ENCODE measurements at regions not wholly inside any gene's neighbourhood (a gene's known extent, or its start where the extent isn't known, plus 50 kb on each side); places are given as distances from the start of the nearest gene placed in this dataset.

DNA sequence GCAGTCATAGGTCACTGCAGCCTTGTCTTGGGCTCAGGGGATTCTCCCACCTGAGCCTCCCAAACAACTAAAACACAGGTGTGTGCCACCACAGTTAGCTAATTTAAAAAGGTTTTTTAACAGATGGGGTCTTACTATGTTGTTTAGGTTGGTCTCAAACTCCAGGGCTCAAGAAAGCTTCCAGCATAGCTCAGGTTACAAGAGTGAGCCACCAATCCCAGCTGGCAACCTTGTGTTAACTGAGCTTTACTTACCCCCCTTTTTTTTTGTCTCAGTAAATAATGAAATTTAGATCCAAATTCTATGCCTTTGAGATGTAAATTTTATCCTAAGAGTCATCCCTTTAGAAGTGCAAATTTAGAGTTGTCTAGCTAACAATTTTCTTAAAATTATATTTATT, 103.9 kb upstream of the OLFM3 start:
- H3K79me2 ChIP-seq (ENCODE audit: insufficient read depth, low read depth, low read length): no peaks in the 10 kb centered on the region
- no peaks in the 10 kb centered on the region for H3K9me2 ChIP-seq (ENCODE audit: insufficient read depth, low read length)
- no TSS peak for BruUV-seq (replicated peaks)
- no peaks in the 10 kb centered on the region for H3K9me3 ChIP-seq (ENCODE audit: low read length)
- intact Hi-C loops (cut with micrococcal nuclease; ENCODE audit: unreplicated experiment): no loop called here
- ChIA-PET POLR2A (interaction anchor here (0.6 kb wide), 1 partner anchor 12 kb away, joined by 10 read pairs; no protein-coding TSS in a partner anchor), CTCF (ENCODE audit: unreplicated experiment) (no interaction called here)
- H3K27ac ChIP-seq (ENCODE audit: low read depth, low read length, poor library complexity, severe bottlenecking): no peak overlapping the region
- no peak overlapping the region for H3K4me2 ChIP-seq (ENCODE audit: low read length)
- no peak overlapping the region for H3K4me3 ChIP-seq (ENCODE audit: low read depth, low read length, poor library complexity, severe bottlenecking)
- no peaks in the 10 kb centered on the region for H3K4me1 ChIP-seq (ENCODE audit: insufficient read depth, low read length, poor library complexity, severe bottlenecking)
- H2AFZ ChIP-seq (ENCODE audit: low read length): no peak overlapping the region
- no peaks in the 10 kb centered on the region for H4K20me1 ChIP-seq (ENCODE audit: insufficient read depth, low read length)
- DNase-seq (ENCODE audit: low spot score): no peak
- H3K36me3 ChIP-seq (ENCODE audit: insufficient read depth, low read length): no peaks in the 10 kb centered on the region
- TF ChIP-seq, protein P1, sequence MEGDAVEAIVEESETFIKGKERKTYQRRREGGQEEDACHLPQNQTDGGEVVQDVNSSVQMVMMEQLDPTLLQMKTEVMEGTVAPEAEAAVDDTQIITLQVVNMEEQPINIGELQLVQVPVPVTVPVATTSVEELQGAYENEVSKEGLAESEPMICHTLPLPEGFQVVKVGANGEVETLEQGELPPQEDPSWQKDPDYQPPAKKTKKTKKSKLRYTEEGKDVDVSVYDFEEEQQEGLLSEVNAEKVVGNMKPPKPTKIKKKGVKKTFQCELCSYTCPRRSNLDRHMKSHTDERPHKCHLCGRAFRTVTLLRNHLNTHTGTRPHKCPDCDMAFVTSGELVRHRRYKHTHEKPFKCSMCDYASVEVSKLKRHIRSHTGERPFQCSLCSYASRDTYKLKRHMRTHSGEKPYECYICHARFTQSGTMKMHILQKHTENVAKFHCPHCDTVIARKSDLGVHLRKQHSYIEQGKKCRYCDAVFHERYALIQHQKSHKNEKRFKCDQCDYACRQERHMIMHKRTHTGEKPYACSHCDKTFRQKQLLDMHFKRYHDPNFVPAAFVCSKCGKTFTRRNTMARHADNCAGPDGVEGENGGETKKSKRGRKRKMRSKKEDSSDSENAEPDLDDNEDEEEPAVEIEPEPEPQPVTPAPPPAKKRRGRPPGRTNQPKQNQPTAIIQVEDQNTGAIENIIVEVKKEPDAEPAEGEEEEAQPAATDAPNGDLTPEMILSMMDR (conservative IDR thresholded peaks at IDR 0.05; ENCODE audit: low read length): no peak
- TF ChIP-seq EZH2phosphoT487 (IDR thresholded peaks at IDR 0.05; ENCODE audit: borderline replicate concordance, low read depth, low read length): no peak

DNA sequence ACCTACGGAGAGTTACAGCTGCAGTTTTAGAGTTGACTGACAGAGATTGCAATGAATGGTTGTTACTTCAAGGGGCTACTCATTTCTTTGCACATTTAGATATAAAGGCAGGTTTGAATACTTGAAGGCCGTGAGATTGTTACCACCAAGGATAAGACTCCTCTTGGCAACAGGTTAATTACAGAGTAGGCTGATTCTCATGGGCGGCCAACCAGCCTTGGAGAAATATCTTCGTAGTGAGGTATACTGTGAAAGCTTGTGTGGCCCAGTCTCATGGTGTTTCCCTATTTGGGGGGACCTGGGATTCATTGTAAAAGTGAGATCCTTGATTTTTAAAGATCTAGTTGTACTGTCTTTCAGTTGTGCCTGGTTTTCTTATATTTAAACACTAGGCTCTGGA, 103.2 kb upstream of the OLFM3 start:
- no peak for TF ChIP-seq EZH2phosphoT487 (IDR thresholded peaks at IDR 0.05; ENCODE audit: borderline replicate concordance, low read depth, low read length)
- TF ChIP-seq, protein P1 (conservative IDR thresholded peaks at IDR 0.05; ENCODE audit: low read length): no peak
- ChIA-PET POLR2A (no interaction called here), CTCF (ENCODE audit: unreplicated experiment) (no interaction called here)
- Histone ChIP-seq H3K4me1 (ENCODE audit: insufficient read depth, low read length, poor library complexity, severe bottlenecking) (no peaks in the 10 kb centered on the region), H3K9me3 (ENCODE audit: low read length) (no peaks in the 10 kb centered on the region), H3K36me3 (ENCODE audit: insufficient read depth, low read length) (no peaks in the 10 kb centered on the region), H3K79me2 (ENCODE audit: insufficient read depth, low read depth, low read length) (no peaks in the 10 kb centered on the region), H2AFZ (ENCODE audit: low read length) (no peak overlapping the region), H3K27ac (ENCODE audit: low read depth, low read length, poor library complexity, severe bottlenecking) (no peak overlapping the region), H4K20me1 (ENCODE audit: insufficient read depth, low read length) (no peaks in the 10 kb centered on the region), H3K4me2 (ENCODE audit: low read length) (no peak overlapping the region), H3K4me3 (ENCODE audit: low read depth, low read length, poor library complexity, severe bottlenecking) (no peak overlapping the region), H3K9me2 (ENCODE audit: insufficient read depth, low read length) (no peaks in the 10 kb centered on the region)
- intact Hi-C loops (cut with micrococcal nuclease; ENCODE audit: unreplicated experiment): no loop called here
- no TSS peak for BruUV-seq (replicated peaks)
- no peak for DNase-seq (ENCODE audit: low spot score)

DNA sequence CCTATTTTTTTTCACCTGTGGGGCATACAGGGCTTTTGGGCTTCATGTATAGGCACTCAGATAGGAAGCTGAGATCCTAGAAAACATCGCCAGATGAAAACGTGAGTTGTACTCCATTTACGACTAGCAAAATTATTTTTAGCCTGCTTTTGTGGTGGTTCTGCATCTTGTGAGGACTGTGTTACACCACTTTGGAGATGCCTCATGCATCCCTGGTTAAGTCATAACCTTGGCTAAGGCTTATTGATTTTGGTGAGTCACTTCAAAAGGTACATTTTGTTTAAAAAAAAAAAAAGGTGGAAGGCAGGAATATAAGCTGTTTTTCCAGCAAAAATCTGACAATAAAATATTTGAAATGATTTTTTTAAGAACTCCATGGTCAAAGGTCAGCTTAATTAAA, 101.8 kb upstream of the OLFM3 start:
- Histone ChIP-seq H3K4me3 (ENCODE audit: low read depth, low read length, poor library complexity, severe bottlenecking) (no peak overlapping the region), H3K4me1 (ENCODE audit: insufficient read depth, low read length, poor library complexity, severe bottlenecking) (no peaks in the 10 kb centered on the region), H4K20me1 (ENCODE audit: insufficient read depth, low read length) (no peaks in the 10 kb centered on the region), H3K9me3 (ENCODE audit: low read length) (no peaks in the 10 kb centered on the region), H3K27ac (ENCODE audit: low read depth, low read length, poor library complexity, severe bottlenecking) (no peak overlapping the region), H3K79me2 (ENCODE audit: insufficient read depth, low read depth, low read length) (no peaks in the 10 kb centered on the region), H3K4me2 (ENCODE audit: low read length) (no peak overlapping the region), H3K9me2 (ENCODE audit: insufficient read depth, low read length) (no peaks in the 10 kb centered on the region), H2AFZ (ENCODE audit: low read length) (no peak overlapping the region), H3K36me3 (ENCODE audit: insufficient read depth, low read length) (no peaks in the 10 kb centered on the region)
- intact Hi-C loops (cut with micrococcal nuclease; ENCODE audit: unreplicated experiment): no loop called here
- DNase-seq (ENCODE audit: low spot score): no peak
- TF ChIP-seq, protein P1 (conservative IDR thresholded peaks at IDR 0.05; ENCODE audit: low read length): no peak
- no peak for TF ChIP-seq EZH2phosphoT487 (IDR thresholded peaks at IDR 0.05; ENCODE audit: borderline replicate concordance, low read depth, low read length)
- ChIA-PET POLR2A (interaction anchor here (0.5 kb wide), 1 partner anchor 91 kb away, joined by 3 read pairs; no protein-coding TSS in a partner anchor), CTCF (ENCODE audit: unreplicated experiment) (no interaction called here)
- BruUV-seq (replicated peaks): no TSS peak

All from OCI-LY7 (cell line).